Epithelial cell of proximal tubule (primary cell): ENCODE measurements at regions not wholly inside any gene's neighbourhood (a gene's known extent, or its start where the extent isn't known, plus 50 kb on each side); places are given as distances from the start of the nearest gene placed in this dataset.

Source experiments
- DNase-seq: peaks from one replicate; pipeline ENCODE4 v3.0.0-alpha.2; 2011; ENCODE audit warnings: low read depth
- H3K4me3 ChIP-seq: 2 replicates; pipeline ENCODE4 v1.5.1; 2011; ENCODE audit warnings: low read depth, mild to moderate bottlenecking, low read length
- CTCF ChIP-seq: conservative IDR thresholded peaks from 2 replicates; pipeline ENCODE4 v1.5.1; 2012; ENCODE audit warnings: low read depth, mild to moderate bottlenecking, low read length

- TF ChIP-seq CTCF, result no peak
- no peak for DNase-seq
- no peak overlapping the region for H3K4me3 ChIP-seq
Observed at GRCh38 chr13:58619396-58620113, 988.0 kb downstream of the PCDH17 start.

- H3K4me3 ChIP-seq, result no peak overlapping the region
- no peak for DNase-seq
- TF ChIP-seq CTCF, result no peak
Observed at GRCh38 chr13:58620176-58620575, 988.6 kb downstream of the PCDH17 start.

- no peak for DNase-seq
- H3K4me3 ChIP-seq, result no peak overlapping the region
- no peak for TF ChIP-seq CTCF
Observed at GRCh38 chr13:58625703-58626389, 994.3 kb downstream of the PCDH17 start.

- TF ChIP-seq CTCF, result no peak
- no peak overlapping the region for H3K4me3 ChIP-seq
- DNase-seq, result no peak
Observed at GRCh38 chr13:58630794-58631193, 999.2 kb downstream of the PCDH17 start.

GRCh38 chr13:58633226-58633625 is 1001.7 kb downstream of the PCDH17 start:
- H3K4me3 ChIP-seq, result no peak overlapping the region
- TF ChIP-seq CTCF, result no peak
- no peak for DNase-seq

- TF ChIP-seq CTCF, result no peak
- no peak for DNase-seq
- no peak overlapping the region for H3K4me3 ChIP-seq
Observed at GRCh38 chr13:58655086-58655485, 1023.5 kb downstream of the PCDH17 start.

- no peak overlapping the region for H3K4me3 ChIP-seq
- no peak for DNase-seq
- TF ChIP-seq CTCF, result no peak
Observed at GRCh38 chr13:58660826-58661225, 1029.3 kb downstream of the PCDH17 start.
